Subcutaneous abdominal adipose tissue (tissue), 5 donors: ENCODE measurements at regions not wholly inside any gene's neighbourhood (a gene's known extent, or its start where the extent isn't known, plus 50 kb on each side); places are given as distances from the start of the nearest gene placed in this dataset.

Experiments
- H3K27ac ChIP-seq: one replicate; pipeline ENCODE4 v1.7.0; 2013; ENCODE audit warnings: low read depth, mild to moderate bottlenecking, inconsistent platforms, low read length, moderate library complexity
- H3K27me3 ChIP-seq, 5 donors: one replicate each; pipeline ENCODE4 v1.7.0; 2013; ENCODE audit warnings: low read length in 5 of 5, inconsistent platforms in 1 of 5; ENCODE audit not compliant: control insufficient read depth in 5 of 5, insufficient read depth in 4 of 5
- H3K36me3 ChIP-seq, 5 donors: one replicate each; pipeline ENCODE4 v1.7.0; 2013; ENCODE audit warnings: low read length in 5 of 5; ENCODE audit not compliant: control insufficient read depth in 5 of 5, insufficient read depth in 5 of 5
- H3K4me1 ChIP-seq, 5 donors: one replicate each; pipeline ENCODE4 v1.7.0; 2013; ENCODE audit warnings: low read length in 5 of 5, mild to moderate bottlenecking in 3 of 5, moderate library complexity in 1 of 5; ENCODE audit not compliant: control insufficient read depth in 5 of 5, insufficient read depth in 5 of 5
- H3K4me3 ChIP-seq, 5 donors: one replicate each; pipeline ENCODE4 v1.7.0; 2013; ENCODE audit warnings: low read length in 5 of 5, low read depth in 1 of 5
- H3K9ac ChIP-seq, 5 donors: one replicate each; pipeline ENCODE4 v1.7.0; 2013; ENCODE audit warnings: low read length in 5 of 5, mild to moderate bottlenecking in 4 of 5, moderate library complexity in 3 of 5
- H3K9me3 ChIP-seq, 5 donors: one replicate each; pipeline ENCODE4 v1.7.0; 2013; ENCODE audit warnings: low read length in 5 of 5; ENCODE audit not compliant: control insufficient read depth in 5 of 5
- donor health status: healthy.
- donor health status: healthy.
- donor health status: healthy.
- donor health status: healthy.
- donor health status: healthy.

- peaks cover 0 to 13% (median 7%) of the 10 kb centered on the region in 5 donors for H3K4me1 ChIP-seq
- H3K9me3 ChIP-seq: no peaks in the 10 kb centered on the region
- no peak overlapping the region for H3K9ac ChIP-seq
- no peak overlapping the region for H3K27ac ChIP-seq
- H3K36me3 ChIP-seq: no peaks in the 10 kb centered on the region
- H3K4me3 ChIP-seq: no peak overlapping the region
- H3K27me3 ChIP-seq: peaks cover 0 to 9% (median 4%) of the 10 kb centered on the region in 5 donors
These were observed 159.3 kb downstream of the GLI2 start for GRCh38 chr2:120894966-120895365.

- H3K4me3 ChIP-seq: no peak overlapping the region
- no peak overlapping the region for H3K27ac ChIP-seq
- H3K27me3 ChIP-seq: peaks cover 0 to 8% (median 4%) of the 10 kb centered on the region in 5 donors
- no peaks in the 10 kb centered on the region for H3K36me3 ChIP-seq
- no peak overlapping the region for H3K9ac ChIP-seq
- peaks cover 0 to 13% (median 7%) of the 10 kb centered on the region in 5 donors for H3K4me1 ChIP-seq
- no peaks in the 10 kb centered on the region for H3K9me3 ChIP-seq
These were observed 160.5 kb downstream of the GLI2 start for GRCh38 chr2:120896126-120896525.

GRCh38 chr2:120896901-120897300, 161.2 kb downstream of the GLI2 start:
- no peaks in the 10 kb centered on the region for H3K9me3 ChIP-seq
- H3K4me1 ChIP-seq: peaks cover 0 to 13% (median 7%) of the 10 kb centered on the region in 5 donors
- no peaks in the 10 kb centered on the region for H3K36me3 ChIP-seq
- peaks cover 0 to 12% (median 4%) of the 10 kb centered on the region in 5 donors for H3K27me3 ChIP-seq
- H3K9ac ChIP-seq: no peak overlapping the region
- no peak overlapping the region for H3K4me3 ChIP-seq
- H3K27ac ChIP-seq: no peak overlapping the region

- Histone ChIP-seq H3K9ac (no peak overlapping the region), H3K36me3 (no peaks in the 10 kb centered on the region), H3K27ac (no peak overlapping the region), H3K27me3 (peaks cover 0 to 12% (median 4%) of the 10 kb centered on the region in 5 donors), H3K9me3 (no peaks in the 10 kb centered on the region), H3K4me1 (peaks cover 0 to 13% (median 7%) of the 10 kb centered on the region in 5 donors), H3K4me3 (no peak overlapping the region)
These were observed 161.7 kb downstream of the GLI2 start for GRCh38 chr2:120897399-120897798.

GRCh38 chr2:120898496-120898895, 162.8 kb downstream of the GLI2 start:
- H3K4me1 ChIP-seq: peaks cover 0 to 8% (median 4%) of the 10 kb centered on the region in 5 donors
- no peak overlapping the region for H3K9ac ChIP-seq
- peaks cover 0 to 10% (median 5%) of the 10 kb centered on the region in 5 donors for H3K27me3 ChIP-seq
- no peak overlapping the region for H3K4me3 ChIP-seq
- no peaks in the 10 kb centered on the region for H3K36me3 ChIP-seq
- no peak overlapping the region for H3K27ac ChIP-seq
- no peaks in the 10 kb centered on the region for H3K9me3 ChIP-seq

GRCh38 chr2:120898961-120899750, 163.5 kb downstream of the GLI2 start:
- Histone ChIP-seq H3K4me1 (peaks cover 0 to 2% (median 0%) of the 10 kb centered on the region in 5 donors), H3K27ac (no peak overlapping the region), H3K4me3 (no peak overlapping the region), H3K36me3 (no peaks in the 10 kb centered on the region), H3K27me3 (peaks cover 0 to 10% (median 5%) of the 10 kb centered on the region in 5 donors), H3K9ac (no peak overlapping the region), H3K9me3 (no peaks in the 10 kb centered on the region)

- Histone ChIP-seq H3K36me3 (no peaks in the 10 kb centered on the region), H3K4me3 (no peak overlapping the region), H3K27ac (no peak overlapping the region), H3K9me3 (no peaks in the 10 kb centered on the region), H3K9ac (no peak overlapping the region), H3K27me3 (peaks cover 0 to 12% (median 5%) of the 10 kb centered on the region in 5 donors), H3K4me1 (peaks cover 0 to 2% (median 2%) of the 10 kb centered on the region in 5 donors)
These were observed 164.1 kb downstream of the GLI2 start for GRCh38 chr2:120899771-120900170.

GRCh38 chr2:120901201-120901600, 165.5 kb downstream of the GLI2 start:
- no peak overlapping the region for H3K4me3 ChIP-seq
- H3K9me3 ChIP-seq: no peaks in the 10 kb centered on the region
- peaks cover 0 to 15% (median 7%) of the 10 kb centered on the region in 5 donors for H3K27me3 ChIP-seq
- H3K36me3 ChIP-seq: no peaks in the 10 kb centered on the region
- H3K27ac ChIP-seq: no peak overlapping the region
- no peak overlapping the region for H3K9ac ChIP-seq
- H3K4me1 ChIP-seq: peaks cover 0 to 8% (median 5%) of the 10 kb centered on the region in 5 donors

GRCh38 chr2:120902592-120902991, 166.9 kb downstream of the GLI2 start:
- H3K27ac ChIP-seq: no peak overlapping the region
- H3K27me3 ChIP-seq: peaks cover 0 to 27% (median 7%) of the 10 kb centered on the region in 5 donors
- no peaks in the 10 kb centered on the region for H3K36me3 ChIP-seq
- no peak overlapping the region for H3K4me3 ChIP-seq
- H3K9me3 ChIP-seq: no peaks in the 10 kb centered on the region
- no peak overlapping the region for H3K9ac ChIP-seq
- H3K4me1 ChIP-seq: peaks cover 0 to 8% (median 5%) of the 10 kb centered on the region in 5 donors

GRCh38 chr2:120904379-120904778, 168.7 kb downstream of the GLI2 start:
- peaks cover 0 to 8% (median 5%) of the 10 kb centered on the region in 5 donors for H3K4me1 ChIP-seq
- no peak overlapping the region for H3K4me3 ChIP-seq
- peaks cover 0 to 33% (median 7%) of the 10 kb centered on the region in 5 donors for H3K27me3 ChIP-seq
- no peaks in the 10 kb centered on the region for H3K9me3 ChIP-seq
- H3K36me3 ChIP-seq: no peaks in the 10 kb centered on the region
- no peak overlapping the region for H3K9ac ChIP-seq
- H3K27ac ChIP-seq: no peak overlapping the region
